ENCODE measurements at regions not wholly inside any gene's neighbourhood (a gene's known extent, or its start where the extent isn't known, plus 50 kb on each side); places are given as distances from the start of the nearest gene placed in this dataset.

DNA sequence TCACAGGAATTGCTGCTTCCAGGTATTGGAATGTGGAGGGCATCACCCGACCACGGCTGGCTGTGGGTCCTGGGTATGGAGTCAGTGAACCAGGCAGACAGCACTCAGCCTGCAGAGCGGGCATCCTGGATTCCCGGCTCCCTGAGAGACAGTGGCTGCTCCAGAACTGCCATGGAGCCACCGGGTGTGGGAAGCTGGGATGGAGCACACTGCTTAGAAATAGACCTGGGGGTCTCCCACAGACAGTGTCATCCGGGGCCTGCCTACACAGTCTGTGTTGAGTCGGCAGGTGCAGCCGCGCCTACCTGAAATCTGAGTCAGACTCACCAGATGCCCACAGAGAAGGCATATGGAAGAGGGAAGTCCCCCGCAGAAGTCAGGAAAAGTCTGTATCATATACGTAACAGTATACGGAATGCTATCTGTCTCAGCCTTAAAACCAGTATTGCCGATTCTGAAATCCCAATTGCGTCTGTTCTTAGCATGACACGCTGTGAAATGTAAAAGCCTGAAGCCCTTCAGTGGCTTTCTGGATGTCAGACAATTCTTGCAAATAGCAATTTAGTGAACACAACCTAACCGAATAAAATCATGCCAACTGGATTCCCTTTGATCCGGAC lies 509.7 kb upstream of the MYT1L start:
- no peak overlapping the region for H3K4me3 ChIP-seq (ENCODE audit: low read depth, low read length)

- H3K4me3 ChIP-seq (ENCODE audit: low read depth, low read length), result no peak overlapping the region
Measured at GRCh38 chr2:2839782-2840531, 508.9 kb upstream of the MYT1L start.

GRCh38 chr2:2839393-2839781 lies 508.3 kb upstream of the MYT1L start:
- no peak overlapping the region for H3K4me3 ChIP-seq (ENCODE audit: low read depth, low read length)

- H3K4me3 ChIP-seq (ENCODE audit: low read depth, low read length), result no peak overlapping the region
Measured at GRCh38 chr2:2838548-2838845, 507.4 kb upstream of the MYT1L start.

- H3K4me3 ChIP-seq (ENCODE audit: low read depth, low read length), result no peak overlapping the region
Measured at GRCh38 chr2:2837746-2838547, 506.9 kb upstream of the MYT1L start.

GRCh38 chr2:2836343-2837070 lies 505.4 kb upstream of the MYT1L start:
- no peak overlapping the region for H3K4me3 ChIP-seq (ENCODE audit: low read depth, low read length)

GRCh38 chr2:2834516-2835254 lies 503.6 kb upstream of the MYT1L start:
- no peak overlapping the region for H3K4me3 ChIP-seq (ENCODE audit: low read depth, low read length)

DNA sequence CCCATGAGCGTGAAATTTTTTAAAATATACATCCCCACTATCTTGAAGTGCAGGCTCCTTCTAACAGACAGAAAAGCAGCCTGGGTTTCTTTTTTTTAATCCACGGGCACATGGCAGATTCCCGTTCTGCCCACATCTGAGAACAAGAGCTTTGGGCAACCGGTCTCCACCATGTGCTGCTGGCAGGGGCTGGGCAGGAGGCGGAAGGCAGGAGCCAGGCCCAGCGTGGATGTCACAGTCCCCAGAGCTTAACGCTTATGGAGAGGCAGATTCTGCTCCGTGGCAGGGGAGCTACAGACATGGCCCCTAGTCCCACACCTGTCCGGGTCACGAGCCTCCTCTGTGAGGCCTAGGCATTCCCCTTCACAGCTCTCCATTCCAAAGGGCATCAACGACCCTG lies 503.0 kb upstream of the MYT1L start:
- no peak overlapping the region for H3K4me3 ChIP-seq (ENCODE audit: low read depth, low read length)

DNA sequence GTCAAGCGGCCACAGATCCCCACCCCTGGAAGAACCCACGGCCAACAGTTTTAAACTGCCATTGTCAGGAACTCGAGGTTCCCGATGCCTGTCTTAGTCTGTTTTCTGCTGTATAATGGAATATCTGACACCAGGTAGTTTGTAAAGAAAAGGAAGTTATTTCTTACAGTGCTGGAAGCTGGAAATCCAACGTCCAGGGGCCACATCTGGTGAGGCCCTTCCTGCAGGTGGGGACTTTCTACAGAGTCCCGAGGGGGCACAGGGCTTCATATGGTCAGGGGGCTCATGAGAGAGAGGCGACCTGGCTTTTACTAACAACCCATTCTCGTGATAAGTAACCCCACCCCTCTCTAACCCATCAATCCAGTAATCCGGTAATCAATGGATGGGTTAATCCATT lies 501.6 kb upstream of the MYT1L start:
- H3K4me3 ChIP-seq (ENCODE audit: low read depth, low read length), result no peak overlapping the region

- no peak overlapping the region for H3K4me3 ChIP-seq (ENCODE audit: low read depth, low read length)
Measured at GRCh38 chr2:2831633-2832032, 500.6 kb upstream of the MYT1L start.

DNA sequence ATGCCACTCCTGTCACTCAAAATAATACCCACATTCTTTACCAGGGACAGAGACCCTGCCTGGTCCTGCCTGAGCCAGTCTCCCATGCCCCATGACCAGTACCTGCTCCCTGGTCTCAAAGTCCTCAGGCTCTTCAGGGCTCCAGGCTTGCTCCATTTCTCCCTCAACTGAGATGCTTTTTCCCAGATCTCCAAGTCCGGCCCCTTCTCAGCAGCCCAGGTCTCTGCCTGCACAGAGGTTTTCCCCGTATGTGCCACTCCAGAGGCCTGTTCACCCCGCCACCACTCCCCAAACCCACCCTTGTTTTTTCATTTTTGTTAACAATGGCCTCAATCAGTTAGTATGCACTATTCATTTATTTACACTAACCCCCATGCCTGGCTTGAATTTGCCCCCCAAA lies 499.5 kb upstream of the MYT1L start:
- H3K4me3 ChIP-seq (ENCODE audit: low read depth, low read length), result no peak overlapping the region

DNA sequence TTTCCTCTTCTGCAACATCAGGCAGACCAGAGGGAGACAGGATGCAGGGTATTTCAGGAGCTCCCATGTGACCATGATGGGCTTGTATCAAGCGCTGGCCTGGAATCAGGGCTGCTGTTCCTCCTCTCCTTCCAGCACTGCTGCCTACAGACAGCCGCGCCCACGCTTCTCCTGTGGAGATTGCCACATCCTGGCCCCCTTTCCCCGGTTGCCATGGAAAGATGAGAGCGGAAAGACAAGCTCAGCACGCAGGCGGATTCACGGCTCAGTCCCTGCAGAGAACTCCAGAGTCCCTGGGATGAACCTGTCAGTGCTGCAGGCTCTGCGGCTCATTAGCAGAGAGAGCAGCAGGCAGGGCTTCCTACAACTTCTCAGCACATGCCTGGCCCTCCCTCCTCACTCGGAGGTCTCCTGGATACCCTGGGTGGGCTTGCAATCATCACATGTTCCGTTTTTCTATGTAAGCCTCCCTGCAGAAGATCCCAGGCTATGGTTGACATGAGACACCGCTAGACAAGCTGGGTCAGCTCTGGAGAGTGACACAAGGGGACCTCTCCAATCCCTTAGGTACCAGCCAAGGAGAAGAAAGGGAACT lies 497.8 kb upstream of the MYT1L start:
- no peak overlapping the region for H3K4me3 ChIP-seq (ENCODE audit: low read depth, low read length)

DNA sequence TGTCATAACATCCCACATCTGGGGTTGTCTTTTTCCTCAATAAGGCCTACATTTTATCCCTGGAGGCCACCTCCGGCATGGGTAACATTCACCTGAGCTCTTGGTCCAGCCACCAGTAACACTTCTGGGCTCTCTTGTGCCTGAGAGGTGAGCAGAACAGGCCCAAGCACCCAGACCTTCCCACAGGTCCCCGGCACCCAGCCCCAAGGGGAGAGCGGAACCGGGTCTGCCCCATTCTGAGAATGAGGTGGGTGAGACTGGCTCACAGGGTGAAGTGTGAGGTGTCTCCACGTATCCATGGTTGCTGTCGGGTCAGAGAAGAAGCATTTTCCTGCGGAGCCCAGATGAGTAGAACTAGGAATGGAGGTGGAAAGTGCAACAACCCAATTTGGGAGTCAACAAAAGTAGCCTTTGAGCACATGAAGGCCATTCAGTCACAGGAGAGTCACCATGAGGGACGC lies 496.7 kb upstream of the MYT1L start:
- H3K4me3 ChIP-seq (ENCODE audit: low read depth, low read length), result no peak overlapping the region

- H3K4me3 ChIP-seq (ENCODE audit: low read depth, low read length), result no peak overlapping the region
Measured at GRCh38 chr2:2827046-2827636, 496.1 kb upstream of the MYT1L start.

DNA sequence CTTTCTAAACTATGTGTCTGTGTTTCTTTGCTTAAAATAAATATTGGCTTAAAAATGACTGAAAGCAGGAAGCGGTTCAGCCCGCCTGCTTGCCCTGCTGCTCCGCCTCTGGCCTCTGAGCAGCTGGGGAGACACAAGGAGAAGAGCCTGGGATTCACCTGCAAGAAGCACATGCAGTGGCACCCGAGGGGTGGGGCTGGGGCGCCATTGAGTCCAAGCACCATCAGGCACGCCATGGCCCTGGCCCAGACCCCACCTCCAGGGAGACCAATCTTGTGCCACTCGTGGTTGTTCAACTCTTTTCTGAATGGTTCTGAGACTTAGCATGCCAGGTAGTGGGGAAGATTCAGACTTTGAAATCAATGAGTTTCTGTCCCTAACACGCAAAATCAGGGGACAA lies 495.5 kb upstream of the MYT1L start:
- no peak overlapping the region for H3K4me3 ChIP-seq (ENCODE audit: low read depth, low read length)

DNA sequence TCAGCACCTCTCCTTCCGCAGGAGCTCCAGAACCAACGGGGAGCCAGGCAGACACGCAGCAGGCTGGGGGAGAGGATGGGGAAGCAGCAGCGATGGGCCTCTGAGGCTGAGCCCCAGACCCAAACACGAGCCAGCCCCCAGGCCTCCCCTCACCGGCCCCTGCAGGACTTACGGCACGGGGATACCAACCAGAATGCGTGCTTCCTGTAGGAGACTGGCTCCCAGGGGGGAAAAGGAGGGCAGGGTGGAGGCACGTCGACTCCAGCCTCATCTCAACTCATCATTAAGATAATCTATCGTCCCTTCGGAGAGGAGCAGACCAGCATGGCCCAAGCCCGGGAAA lies 495.1 kb upstream of the MYT1L start:
- H3K4me3 ChIP-seq (ENCODE audit: low read depth, low read length), result no peak overlapping the region

GRCh38 chr2:2825516-2826208 lies 494.6 kb upstream of the MYT1L start:
- H3K4me3 ChIP-seq (ENCODE audit: low read depth, low read length), result no peak overlapping the region

- no peak overlapping the region for H3K4me3 ChIP-seq (ENCODE audit: low read depth, low read length)
Measured at GRCh38 chr2:2825062-2825461, 494.0 kb upstream of the MYT1L start.

DNA sequence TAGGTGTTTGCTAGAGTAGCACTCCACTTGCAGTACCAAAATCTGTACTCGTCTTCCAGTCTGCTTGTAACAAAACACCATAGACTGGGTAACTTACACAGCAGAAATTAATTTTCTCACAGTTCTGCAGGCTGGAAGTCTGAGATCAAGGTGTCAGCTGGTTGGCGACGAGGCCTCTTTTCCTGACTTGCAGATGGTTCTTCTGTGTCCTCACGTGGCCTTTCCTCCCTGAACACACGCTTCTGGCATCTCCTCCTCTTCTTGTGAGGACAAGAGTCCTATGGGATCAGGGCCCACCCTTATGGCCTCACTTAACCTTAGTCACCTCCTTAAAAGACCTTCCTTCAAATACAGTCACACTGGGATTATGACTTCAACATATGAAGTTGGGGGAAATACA lies 493.5 kb upstream of the MYT1L start:
- H3K4me3 ChIP-seq (ENCODE audit: low read depth, low read length), result no peak overlapping the region

All from iPS-11a (cell line).